Bronchial epithelial cell (primary cell): ENCODE measurements at regions not wholly inside any gene's neighbourhood (a gene's known extent, or its start where the extent isn't known, plus 50 kb on each side); places are given as distances from the start of the nearest gene placed in this dataset.
"Not testable (repeated sequence)": the region's sequence is repeated elsewhere in the genome, so short reads cannot be mapped to it uniquely, and the experiment has no call there.

ENCODE experiments used
- DNase-seq: peaks from one replicate; pipeline ENCODE4 v3.0.0-alpha.2; 2010; ENCODE audit warnings: low read depth
- FAIRE-seq: peaks from 2 replicates; lab custom pipeline; 2011; peaks lifted over from hg19 to GRCh38; lab: Jason Lieb, UNC
- H3K27me3 ChIP-seq: 2 replicates; pipeline ENCODE4 v1.5.1; 2011; ENCODE audit warnings: low read length; ENCODE audit not compliant: control insufficient read depth, insufficient read depth
- H3K36me3 ChIP-seq: 2 replicates; pipeline ENCODE4 v1.5.1; 2011; ENCODE audit warnings: low read length; ENCODE audit not compliant: control insufficient read depth, insufficient read depth
- H3K4me3 ChIP-seq: 2 replicates; pipeline ENCODE4 v1.5.1; 2011; ENCODE audit warnings: mild to moderate bottlenecking, low read depth, low read length, control low read depth

GRCh38 chr2:109976319-109976718, 77.8 kb downstream of the LIMS3 start:
- not testable (repeated sequence) for H3K4me3 ChIP-seq, H3K36me3 ChIP-seq, DNase-seq, FAIRE-seq, H3K27me3 ChIP-seq

- not testable (repeated sequence) for H3K4me3 ChIP-seq, H3K36me3 ChIP-seq, DNase-seq, H3K27me3 ChIP-seq
- peak; percentile 64 for FAIRE-seq
These were observed 82.3 kb downstream of the LIMS3 start for GRCh38 chr2:109980754-109981153.

- H3K36me3 ChIP-seq, DNase-seq, H3K27me3 ChIP-seq, H3K4me3 ChIP-seq: not testable (repeated sequence)
- peak; percentile 96 for FAIRE-seq
These were observed 88.1 kb downstream of the LIMS3 start for GRCh38 chr2:109986389-109987088.

GRCh38 chr2:109987089-109987420, 88.6 kb downstream of the LIMS3 start:
- not testable (repeated sequence) for H3K27me3 ChIP-seq, H3K36me3 ChIP-seq, DNase-seq, H3K4me3 ChIP-seq, FAIRE-seq

- H3K36me3 ChIP-seq, H3K4me3 ChIP-seq, H3K27me3 ChIP-seq, DNase-seq: not testable (repeated sequence)
- FAIRE-seq: peak; percentile 83
These were observed 89.2 kb downstream of the LIMS3 start for GRCh38 chr2:109987458-109988345.

GRCh38 chr2:109999395-109999794, 100.9 kb downstream of the LIMS3 start:
- not testable (repeated sequence) for FAIRE-seq, H3K4me3 ChIP-seq, DNase-seq, H3K27me3 ChIP-seq, H3K36me3 ChIP-seq

GRCh38 chr2:110002502-110002901, 104.0 kb downstream of the LIMS3 start:
- not testable (repeated sequence) for DNase-seq, FAIRE-seq, H3K27me3 ChIP-seq, H3K4me3 ChIP-seq, H3K36me3 ChIP-seq

GRCh38 chr2:110013388-110013787, 102.2 kb downstream of the MALL start:
- DNase-seq, H3K36me3 ChIP-seq, FAIRE-seq, H3K27me3 ChIP-seq, H3K4me3 ChIP-seq: not testable (repeated sequence)

GRCh38 chr2:110016381-110017092, 99.1 kb downstream of the MALL start:
- FAIRE-seq, H3K36me3 ChIP-seq, DNase-seq, H3K27me3 ChIP-seq, H3K4me3 ChIP-seq: not testable (repeated sequence)

- FAIRE-seq, H3K27me3 ChIP-seq, H3K4me3 ChIP-seq, DNase-seq, H3K36me3 ChIP-seq: not testable (repeated sequence)
These were observed 95.4 kb downstream of the MALL start for GRCh38 chr2:110020269-110020668.

- H3K27me3 ChIP-seq, DNase-seq, H3K36me3 ChIP-seq, H3K4me3 ChIP-seq: not testable (repeated sequence)
- FAIRE-seq: peak; percentile 80
These were observed 93.3 kb downstream of the MALL start for GRCh38 chr2:110022278-110022677.

GRCh38 chr2:110026126-110026785, 89.4 kb downstream of the MALL start:
- peak; percentile 97 for FAIRE-seq
- H3K36me3 ChIP-seq, H3K4me3 ChIP-seq, DNase-seq, H3K27me3 ChIP-seq: not testable (repeated sequence)

GRCh38 chr2:110028411-110028810, 87.2 kb downstream of the MALL start:
- not testable (repeated sequence) for H3K4me3 ChIP-seq, H3K36me3 ChIP-seq, DNase-seq, H3K27me3 ChIP-seq
- FAIRE-seq: peak; percentile 80

GRCh38 chr2:110030894-110031293, 84.7 kb downstream of the MALL start:
- DNase-seq, H3K36me3 ChIP-seq, H3K4me3 ChIP-seq, FAIRE-seq, H3K27me3 ChIP-seq: not testable (repeated sequence)
